VCaP (cell line): ENCODE measurements at regions not wholly inside any gene's neighbourhood (a gene's known extent, or its start where the extent isn't known, plus 50 kb on each side); places are given as distances from the start of the nearest gene placed in this dataset.
"Not testable (repeated sequence)": the region's sequence is repeated elsewhere in the genome, so short reads cannot be mapped to it uniquely, and the experiment has no call there.

Source experiments
- H3K27ac ChIP-seq: fragments of 450-650 bp; 2 replicates; pipeline ENCODE4 v1.5.1; 2017
- CTCF ChIP-seq: fragments of 450-650 bp; conservative IDR thresholded peaks from 2 replicates; pipeline ENCODE4 v1.5.1; 2017; ENCODE audit warnings: mild to moderate bottlenecking, moderate library complexity

- no peak for TF ChIP-seq CTCF
- H3K27ac ChIP-seq, result no peak overlapping the region
Measured at GRCh38 chr5:143634689-143635088, 177.3 kb upstream of the HMHB1 start.

- TF ChIP-seq CTCF, result no peak
- no peak overlapping the region for H3K27ac ChIP-seq
Measured at GRCh38 chr5:143629871-143630659, 181.9 kb upstream of the HMHB1 start.

- H3K27ac ChIP-seq, result not testable (repeated sequence)
Measured at GRCh38 chr5:143625048-143625447, 186.9 kb upstream of the HMHB1 start.

GRCh38 chr5:143624465-143624864, 187.5 kb upstream of the HMHB1 start:
- no peak overlapping the region for H3K27ac ChIP-seq
- no peak for TF ChIP-seq CTCF

GRCh38 chr5:143619040-143619439, 192.9 kb upstream of the HMHB1 start:
- TF ChIP-seq CTCF, result no peak
- no peak overlapping the region for H3K27ac ChIP-seq

- TF ChIP-seq CTCF, result no peak
- no peak overlapping the region for H3K27ac ChIP-seq
Measured at GRCh38 chr5:143618141-143618540, 193.8 kb upstream of the HMHB1 start.

GRCh38 chr5:143614831-143615230, 197.1 kb upstream of the HMHB1 start:
- H3K27ac ChIP-seq, result no peak overlapping the region
- TF ChIP-seq CTCF, result no peak

GRCh38 chr5:143613329-143613728, 198.6 kb upstream of the HMHB1 start:
- TF ChIP-seq CTCF, result no peak

More at GRCh38 chr5:143613329-143613728, 198.6 kb upstream of the HMHB1 start:
- no peak overlapping the region for H3K27ac ChIP-seq
